SKM-1 (cell line): ENCODE measurements at regions not wholly inside any gene's neighbourhood (a gene's known extent, or its start where the extent isn't known, plus 50 kb on each side); places are given as distances from the start of the nearest gene placed in this dataset.

Source experiments
- DNase-seq: peaks from one replicate; lab custom pipeline; 2025; ENCODE audit not compliant: unreplicated experiment; lab: John Stamatoyannopoulos, UW

DNA sequence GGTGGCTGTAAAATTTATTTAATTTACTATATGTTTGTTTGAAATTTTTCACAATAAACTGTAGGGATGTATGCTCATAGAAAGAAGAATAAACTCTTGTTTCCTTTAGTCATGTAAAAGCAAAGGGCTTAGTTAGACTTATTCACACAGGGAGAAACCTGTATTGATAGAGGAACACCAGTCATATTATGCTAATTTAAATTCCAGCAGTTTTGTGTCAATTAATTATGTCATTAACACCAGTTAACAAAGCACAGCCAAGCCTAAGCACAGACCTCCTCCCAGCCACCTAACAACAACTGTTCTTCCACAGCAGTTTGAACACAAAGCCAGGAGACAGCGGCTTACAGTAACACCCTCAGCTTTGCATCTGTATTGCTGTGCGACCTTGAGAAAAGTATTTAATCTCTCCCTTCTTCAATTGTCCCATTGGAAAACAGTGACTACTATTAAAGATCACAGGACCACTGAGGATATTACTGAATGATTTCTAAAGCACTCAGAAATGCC, 260.8 kb upstream of the RRP15 start:
- no peak for DNase-seq

DNA sequence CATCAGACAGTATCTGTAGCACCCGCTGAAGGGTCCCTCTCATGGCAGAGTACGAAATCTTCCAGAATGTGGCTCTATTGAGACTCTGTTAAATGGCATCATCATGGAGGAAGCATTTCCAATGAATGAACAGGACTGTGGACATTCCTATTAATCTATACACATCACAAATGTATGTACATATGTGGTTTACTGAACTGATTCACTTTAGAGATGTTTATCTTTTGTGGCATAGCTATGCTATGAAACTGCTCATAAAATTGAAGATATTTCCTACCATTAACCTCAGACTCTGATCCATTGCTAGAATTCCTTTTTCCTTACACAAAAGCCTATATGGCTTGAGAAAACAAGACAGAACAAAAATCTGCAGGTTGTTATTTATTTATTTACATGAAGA, 259.6 kb upstream of the RRP15 start:
- DNase-seq = no peak

DNA sequence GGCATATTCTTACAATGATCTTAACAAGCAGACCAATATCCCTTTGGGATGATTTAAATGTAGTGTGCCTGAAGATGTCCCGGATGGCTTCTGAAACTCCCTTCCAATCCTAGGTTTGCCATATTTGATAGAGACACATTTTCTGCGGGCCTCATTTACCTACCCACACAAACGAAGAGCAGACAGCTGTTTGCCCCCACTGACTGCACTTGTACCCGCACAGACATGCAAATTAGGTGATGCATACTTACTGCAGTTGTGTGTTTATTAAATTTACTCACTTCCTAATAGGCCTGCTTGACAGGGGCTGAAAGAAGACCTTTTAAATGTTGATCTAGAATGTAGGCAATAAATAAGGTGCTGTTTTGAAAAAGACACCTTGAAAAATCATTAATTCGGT, 257.9 kb upstream of the RRP15 start:
- no peak for DNase-seq

DNA sequence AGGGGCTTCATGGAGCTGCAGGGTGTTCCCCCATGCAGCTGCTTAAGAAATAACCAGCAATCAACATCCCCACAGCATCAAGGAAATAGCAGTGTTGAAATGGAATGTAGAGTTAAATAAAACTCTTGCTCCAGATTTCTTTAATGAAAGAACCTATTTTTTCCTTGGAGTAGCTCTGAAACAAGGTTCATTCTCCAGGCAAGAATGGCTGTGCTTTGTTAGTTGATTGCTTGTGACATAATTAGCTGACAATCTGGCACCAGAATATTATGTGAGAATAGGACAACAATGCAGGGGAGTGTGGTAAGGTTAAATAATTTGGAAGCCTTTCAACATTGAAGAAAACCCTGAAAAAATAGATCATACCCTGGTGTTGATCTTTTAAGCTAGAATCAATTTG, 254.2 kb upstream of the RRP15 start:
- DNase-seq = no peak

DNA sequence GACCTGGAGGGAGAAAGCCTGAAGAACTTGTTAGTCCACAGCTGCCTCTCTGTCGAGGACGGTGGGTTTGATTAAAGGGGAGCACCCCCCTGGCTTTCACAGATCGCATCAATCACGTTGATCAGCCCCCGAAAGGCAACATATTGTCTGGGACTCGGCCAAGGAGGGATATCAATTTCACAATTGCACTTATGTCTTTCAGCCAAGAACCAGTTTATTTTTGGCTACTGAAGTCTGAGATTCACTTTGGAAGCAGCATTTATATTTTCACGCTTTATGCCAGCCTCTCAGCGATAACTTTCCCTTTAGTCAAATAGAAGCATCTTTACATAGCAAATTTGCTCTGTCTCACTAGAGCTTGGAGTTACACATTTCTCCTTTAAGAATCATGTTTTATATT, 253.2 kb upstream of the RRP15 start:
- no peak for DNase-seq

DNA sequence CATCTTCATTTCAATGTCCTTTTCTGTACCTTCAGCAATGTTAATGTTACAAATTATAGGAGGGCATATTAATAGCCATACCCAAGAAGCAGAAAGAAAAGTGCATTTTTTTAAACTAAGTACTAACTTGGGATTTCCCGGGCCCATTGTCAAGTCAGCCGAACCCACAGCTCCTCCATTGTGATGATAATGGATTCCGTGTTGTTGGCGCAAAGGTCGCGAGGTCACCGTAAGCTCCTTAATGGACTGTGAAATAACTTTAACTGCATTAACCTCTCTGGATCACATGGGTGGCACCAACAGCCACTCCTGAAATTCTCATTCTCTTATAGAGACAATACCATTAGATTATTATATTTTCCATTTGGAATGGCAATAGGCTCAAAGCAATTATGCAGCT, 250.6 kb upstream of the RRP15 start:
- no peak for DNase-seq

DNA sequence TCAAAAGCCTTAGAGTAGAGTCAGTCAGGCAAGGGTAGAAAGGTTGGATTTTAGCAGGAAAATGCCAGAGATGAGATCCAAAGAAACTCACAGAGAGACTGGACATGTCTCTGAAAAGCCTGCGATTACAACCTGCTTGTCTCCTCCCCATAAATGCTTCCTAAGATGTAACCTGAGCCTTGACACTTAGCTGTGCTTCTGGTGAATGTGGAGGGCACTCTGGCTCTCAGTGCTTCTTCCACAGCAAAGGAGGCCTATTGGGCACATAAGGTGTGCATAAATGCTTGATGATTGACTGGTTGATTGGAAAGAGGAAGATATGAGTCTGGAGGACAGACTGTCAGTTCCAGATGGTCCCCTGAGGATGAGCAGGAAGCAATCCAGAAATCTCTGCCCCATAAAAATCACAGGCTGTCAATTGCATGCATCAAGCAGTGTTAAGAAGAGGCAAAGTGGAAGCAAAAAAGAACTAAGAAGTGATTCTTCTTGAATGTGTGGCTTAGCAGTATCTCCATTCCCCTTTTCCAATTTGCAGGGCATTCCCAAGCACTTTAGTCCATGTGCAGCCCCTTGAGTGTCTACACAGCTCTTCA, 236.2 kb upstream of the RRP15 start:
- DNase-seq = no peak

DNA sequence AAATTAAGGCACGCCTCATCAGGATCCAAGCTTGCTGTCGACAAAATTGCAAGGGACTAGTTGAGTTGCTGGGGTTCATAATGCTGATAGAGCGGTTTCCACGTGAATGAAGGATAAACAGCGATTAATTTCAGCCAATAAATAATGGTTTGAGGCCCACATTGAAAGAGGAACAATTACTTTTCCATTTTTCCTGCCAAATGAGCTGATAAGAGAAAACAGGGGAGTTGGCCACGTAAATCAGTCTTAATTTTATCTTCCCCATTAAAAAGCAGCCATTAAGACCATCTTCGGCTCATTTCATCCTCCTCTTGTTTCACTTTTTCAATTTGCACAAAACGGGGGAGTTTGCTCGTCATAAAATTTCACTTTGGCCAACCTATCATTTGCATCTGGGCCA, 235.5 kb upstream of the RRP15 start:
- no peak for DNase-seq

DNA sequence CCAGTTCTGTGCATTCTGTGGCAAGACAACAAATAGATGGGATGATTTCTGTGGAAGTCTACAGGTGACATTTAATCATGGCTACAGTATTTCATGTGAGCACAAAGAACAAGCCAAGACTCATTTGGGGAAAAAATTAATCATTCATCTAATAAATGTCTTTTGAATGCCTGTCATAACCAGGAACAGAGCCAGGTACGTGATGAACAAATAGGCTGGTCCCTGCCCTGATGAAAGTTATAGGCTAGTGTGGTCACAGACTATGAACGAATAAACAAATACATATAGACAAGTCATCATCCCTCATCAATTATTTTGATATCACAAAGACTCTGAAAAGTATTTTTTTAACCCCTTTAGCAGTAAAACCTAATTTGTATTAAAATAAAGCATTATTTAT, 226.4 kb upstream of the RRP15 start:
- DNase-seq = no peak

DNA sequence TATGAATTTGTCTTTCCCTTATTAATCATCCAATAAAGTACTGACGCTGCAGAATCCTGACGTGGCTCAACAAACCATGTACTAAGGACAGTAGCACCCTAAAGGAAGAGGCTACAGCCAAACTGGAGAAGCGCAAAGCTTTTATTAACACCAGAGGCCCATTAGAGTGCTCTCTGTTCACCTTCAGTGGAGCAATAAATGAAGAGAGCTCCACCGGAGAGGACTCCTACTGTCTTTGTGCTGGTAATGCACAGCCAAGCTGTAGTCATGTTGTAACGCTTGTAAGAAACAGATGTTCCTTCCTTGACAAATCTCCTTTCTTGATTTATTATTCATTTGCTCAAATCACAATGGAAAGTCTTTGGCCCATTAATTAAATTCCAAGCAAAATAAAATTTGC, 220.7 kb upstream of the RRP15 start:
- DNase-seq = no peak

DNA sequence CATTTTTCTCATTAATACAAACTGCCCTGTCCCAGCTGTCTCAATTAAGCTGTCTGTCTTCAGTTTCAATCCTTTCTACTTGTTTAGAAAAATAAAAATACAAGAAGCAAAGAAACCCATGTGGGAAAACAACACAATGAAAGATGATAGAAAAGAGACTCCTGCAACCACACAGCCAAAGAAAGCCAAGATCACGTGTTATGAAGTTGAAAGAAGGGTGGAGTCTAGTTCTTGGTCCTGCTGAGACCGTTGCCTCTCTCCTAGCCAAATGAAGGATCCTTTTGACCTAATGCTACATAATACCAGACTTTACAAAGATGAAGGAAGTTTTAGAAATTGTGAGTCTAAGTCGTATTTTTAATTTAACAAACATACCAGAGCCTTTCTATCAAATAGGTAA, 218.8 kb upstream of the RRP15 start:
- DNase-seq = no peak

DNA sequence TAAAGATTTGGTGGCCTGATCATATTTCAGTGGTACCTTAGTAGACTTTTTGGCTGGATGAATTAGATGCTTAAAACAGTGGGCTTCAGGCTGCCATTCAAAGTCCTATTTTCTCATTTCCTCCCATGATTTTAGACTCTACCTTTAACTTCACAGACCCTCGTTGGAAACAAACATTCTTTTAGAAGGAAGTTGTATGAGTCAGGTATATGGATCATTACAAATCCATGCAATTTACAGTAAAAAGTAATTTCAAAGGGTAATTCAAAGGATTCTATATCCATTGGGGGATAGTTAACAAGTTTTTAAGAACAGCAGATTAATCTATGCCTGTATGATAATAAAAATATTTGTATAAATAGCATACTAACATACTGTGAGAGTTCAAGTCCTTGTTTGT, 216.9 kb upstream of the RRP15 start:
- no peak for DNase-seq

DNA sequence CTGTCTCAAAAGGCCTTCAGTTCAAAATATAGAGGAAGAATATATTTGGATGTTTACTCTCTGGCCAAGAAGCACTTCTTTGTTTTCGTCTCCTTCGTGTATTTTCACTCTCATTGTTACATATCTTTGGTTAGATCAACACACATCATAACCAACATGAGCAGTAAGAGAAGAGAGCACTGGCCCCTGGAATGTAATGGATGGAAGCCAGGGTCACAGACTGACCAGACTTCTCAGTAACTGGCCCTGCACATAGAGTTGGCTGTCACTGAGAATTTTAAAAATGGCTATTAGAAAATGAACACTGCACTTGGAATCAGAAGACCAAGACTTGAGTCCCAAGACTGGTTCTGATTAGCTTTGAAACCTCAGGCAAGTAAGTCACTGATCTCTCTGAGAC, 215.9 kb upstream of the RRP15 start:
- no peak for DNase-seq

DNA sequence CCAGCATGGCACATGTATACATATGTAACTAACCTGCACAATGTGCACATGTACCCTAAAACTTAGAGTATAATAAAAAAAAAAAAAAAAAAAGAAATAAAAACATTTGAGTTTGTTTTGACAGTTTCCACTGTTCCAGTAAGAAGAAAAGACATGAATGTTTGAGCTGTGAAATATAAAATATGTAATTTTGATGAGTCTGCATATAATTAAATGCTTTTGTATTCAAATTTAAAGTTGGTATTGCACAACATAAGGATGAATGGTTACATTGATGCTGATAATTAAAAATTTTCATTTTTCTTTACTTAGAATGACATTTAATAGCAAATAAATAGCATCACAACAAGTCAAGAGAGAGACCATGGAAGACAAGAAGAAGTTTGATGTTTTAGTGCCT, 212.0 kb upstream of the RRP15 start:
- no peak for DNase-seq

DNA sequence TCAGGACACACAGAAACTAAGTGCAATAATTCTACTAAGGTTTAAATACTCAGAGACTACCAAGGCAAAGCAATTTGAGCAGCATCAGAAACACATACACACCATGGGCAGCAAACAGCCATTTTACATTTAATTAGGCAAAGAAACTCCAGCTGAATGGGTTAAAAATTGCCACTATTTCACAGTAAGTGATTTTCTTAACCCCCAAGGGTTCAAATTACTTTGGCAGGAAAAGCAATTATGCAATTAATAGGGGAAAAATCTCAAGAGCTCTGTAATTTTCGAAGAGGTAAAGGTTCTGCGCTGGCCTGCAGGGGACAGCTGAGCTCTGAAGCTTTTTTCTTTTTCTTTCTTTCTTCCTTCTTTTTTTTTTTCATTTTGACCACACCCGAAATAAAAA, 206.2 kb upstream of the RRP15 start:
- DNase-seq = no peak

DNA sequence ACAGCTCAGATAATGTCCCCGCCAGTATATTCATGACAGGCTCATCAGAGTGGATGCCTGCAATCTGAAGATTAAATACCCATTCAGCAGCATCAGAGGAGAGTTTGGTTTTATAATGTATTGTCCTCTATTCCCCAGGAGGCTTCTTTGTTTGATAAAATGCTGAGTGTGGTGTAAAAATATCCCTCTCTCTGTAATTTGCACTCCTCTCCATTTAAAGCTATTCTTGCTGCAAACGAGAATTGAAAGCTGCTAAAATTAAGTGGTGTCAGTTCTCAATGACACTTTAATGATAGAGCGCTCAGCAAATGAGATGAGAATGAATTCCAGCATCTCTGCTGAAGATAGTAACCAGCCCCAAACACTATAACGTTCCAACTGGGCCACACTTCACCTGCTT, 205.7 kb upstream of the RRP15 start:
- DNase-seq = no peak

DNA sequence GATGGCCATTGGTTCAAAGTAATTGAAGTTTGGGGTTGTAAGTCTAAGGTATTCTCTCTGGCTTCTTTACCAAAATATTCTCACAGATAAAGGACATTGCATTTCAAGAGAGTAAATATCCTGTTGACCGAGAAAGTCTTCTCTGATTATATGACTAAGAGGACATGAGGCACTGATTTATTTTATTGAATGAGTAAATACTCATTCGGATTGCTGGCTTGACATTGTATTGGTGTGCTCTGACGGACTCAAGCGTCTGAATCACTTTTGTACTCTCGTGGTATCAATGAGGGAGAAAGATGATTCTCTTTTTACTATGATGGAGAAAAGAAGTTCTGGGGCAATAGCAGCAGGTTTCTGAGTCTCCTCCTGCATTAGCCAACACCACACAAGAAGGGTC, 205.3 kb upstream of the RRP15 start:
- no peak for DNase-seq

DNA sequence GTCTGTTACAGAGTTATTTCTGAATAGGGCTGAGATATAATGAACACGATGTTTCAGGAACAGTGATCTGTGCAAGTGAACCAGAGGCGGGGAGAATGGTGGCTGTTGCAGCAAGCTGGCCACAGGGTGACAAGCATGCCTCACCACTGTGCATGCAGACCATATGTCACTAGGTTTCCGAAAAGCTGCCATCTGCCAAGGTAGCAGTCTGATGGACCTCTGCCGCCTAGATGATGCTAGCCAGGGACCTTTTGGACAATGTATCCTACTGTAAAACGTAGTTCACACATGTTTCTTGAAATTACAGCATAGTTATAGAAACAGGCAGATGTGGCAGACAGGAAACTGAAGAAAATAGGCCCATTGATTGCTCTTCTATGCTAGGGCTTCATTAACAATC, 204.2 kb upstream of the RRP15 start:
- no peak for DNase-seq

DNA sequence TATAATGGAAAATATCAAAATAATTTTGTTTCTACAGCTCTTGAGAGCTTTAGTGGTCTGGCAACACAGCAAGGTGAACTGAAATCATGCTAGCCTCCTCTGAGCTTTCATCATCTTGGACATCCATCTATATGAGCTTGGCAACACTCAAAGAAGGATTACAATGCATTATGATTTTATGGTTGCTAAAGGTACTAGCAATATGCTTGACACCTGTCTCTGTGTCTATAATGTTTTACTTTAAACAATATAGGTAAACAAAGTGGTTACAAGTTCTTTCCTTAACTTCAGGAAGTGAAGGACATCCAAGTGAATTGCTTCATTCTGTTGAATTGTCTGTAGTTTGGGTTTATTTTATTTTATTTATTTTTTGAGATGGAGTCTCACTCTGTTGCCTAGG, 203.7 kb upstream of the RRP15 start:
- DNase-seq = no peak

DNA sequence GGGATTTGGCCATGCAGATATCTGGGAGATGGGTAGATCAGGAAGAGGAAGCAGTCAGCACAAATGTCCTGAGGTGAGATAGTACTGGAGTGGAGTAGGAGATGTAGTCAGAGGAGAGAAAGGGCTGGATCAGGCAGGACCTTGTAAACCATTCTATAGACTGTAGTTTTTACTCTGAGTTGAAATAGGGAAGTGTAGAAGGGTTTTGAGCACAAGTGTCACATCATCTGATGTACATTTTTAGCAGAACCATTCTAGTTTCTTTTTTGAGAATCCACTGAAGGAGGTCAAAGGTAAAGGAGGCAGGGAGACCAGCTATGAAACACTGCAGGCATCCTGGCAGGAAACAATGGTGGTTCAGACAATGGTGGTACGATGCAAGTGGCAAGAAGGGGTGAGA, 194.6 kb upstream of the RRP15 start:
- DNase-seq = no peak

DNA sequence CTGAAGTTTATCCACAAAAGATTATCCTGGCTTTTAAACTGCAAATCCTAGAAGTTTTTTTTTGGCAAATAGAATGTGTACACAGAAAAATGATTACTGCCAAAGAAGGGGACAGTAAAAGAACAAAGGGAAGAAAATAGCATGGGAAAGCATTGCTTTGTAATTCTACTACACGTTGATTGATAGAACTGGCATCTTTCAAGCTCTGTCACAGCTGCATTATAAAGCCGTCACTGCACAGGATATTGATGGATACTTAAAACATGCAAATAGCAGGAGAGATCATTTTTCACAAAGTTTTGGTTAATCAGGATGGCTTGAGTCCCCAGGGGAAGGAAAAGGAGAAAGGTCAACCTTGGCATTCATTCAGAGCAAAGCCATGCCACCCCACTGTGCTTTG, 183.7 kb upstream of the RRP15 start:
- DNase-seq = no peak

DNA sequence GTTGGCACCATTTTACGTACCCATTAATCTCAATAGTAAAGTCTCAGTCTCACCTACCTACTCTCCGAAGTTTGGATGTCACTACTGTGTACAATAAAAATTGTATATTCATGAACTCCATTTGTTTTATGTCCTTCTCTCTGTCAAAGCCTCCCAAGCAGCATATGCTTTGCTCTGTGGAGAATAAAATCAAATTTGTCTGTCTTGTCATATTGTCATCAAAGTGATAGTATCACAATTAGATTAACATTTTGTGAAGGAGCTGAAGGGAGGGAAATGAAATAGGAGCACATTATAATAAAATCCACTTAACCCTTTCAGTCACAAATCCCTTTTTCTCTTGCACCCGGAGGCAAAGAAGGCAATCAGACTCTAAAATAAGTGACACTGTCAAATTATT, 177.1 kb upstream of the RRP15 start:
- DNase-seq = no peak

DNA sequence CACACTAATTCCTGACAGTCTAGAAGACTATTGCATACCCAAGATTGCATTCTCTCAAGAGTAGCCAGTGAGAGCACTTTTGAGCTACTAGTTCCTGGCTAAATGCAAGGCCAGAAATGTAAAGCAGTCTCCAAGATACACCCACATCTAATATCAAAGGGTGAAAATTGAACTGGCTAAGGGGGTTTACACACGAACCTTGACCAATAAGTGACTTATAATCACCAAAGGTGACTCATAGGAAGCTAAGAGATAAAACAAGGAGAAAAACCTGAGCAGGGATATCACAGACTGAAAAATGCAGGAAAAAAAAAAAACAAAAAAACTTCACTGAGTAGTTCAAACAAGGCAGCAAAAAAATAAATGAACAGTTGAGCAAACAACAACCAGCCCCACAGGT, 172.2 kb upstream of the RRP15 start:
- no peak for DNase-seq

DNA sequence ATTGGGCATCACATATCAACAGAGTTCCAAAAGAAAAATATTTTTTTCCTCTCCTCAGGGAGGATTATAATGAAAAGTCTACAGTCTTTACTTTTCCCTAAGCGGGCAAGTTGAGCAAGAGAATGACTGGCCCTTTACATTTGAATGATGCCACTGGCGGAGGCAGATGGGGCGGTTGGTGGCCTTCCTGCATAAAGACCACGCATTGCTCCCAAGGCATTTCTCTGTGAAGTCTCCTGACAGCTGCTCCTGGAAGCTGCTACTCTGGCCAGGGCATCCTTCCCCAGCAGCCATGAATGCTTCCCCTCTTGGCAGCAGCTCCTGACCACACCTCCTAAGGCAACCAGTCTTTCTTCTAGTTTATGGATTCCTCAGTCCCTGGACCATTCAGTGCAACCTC, 161.1 kb upstream of the RRP15 start:
- DNase-seq = no peak
